ENCODE measurements at regions not wholly inside any gene's neighbourhood (a gene's known extent, or its start where the extent isn't known, plus 50 kb on each side); places are given as distances from the start of the nearest gene placed in this dataset.

- TF ChIP-seq SP2 (IDR thresholded peaks at IDR 0.05; ENCODE audit: low read length) (no peak), GTF2F1 (IDR thresholded peaks at IDR 0.05; ENCODE audit: borderline replicate concordance, low read depth, low read length) (no peak), CHD1 (IDR thresholded peaks at IDR 0.05; ENCODE audit: low read depth, low read length) (no peak), POLR2A (IDR thresholded peaks at IDR 0.05; ENCODE audit: control extremely low read depth in 1 of 2, low read depth in 2 of 2, low read length in 2 of 2) (no peak), EGR1 (IDR thresholded peaks at IDR 0.05; ENCODE audit: borderline replicate concordance, low read depth, low read length) (no peak), EZH2 (IDR thresholded peaks at IDR 0.05; ENCODE audit: low read depth, low read length, severe bottlenecking) (no peak)
- TF ChIP-seq, protein P1, sequence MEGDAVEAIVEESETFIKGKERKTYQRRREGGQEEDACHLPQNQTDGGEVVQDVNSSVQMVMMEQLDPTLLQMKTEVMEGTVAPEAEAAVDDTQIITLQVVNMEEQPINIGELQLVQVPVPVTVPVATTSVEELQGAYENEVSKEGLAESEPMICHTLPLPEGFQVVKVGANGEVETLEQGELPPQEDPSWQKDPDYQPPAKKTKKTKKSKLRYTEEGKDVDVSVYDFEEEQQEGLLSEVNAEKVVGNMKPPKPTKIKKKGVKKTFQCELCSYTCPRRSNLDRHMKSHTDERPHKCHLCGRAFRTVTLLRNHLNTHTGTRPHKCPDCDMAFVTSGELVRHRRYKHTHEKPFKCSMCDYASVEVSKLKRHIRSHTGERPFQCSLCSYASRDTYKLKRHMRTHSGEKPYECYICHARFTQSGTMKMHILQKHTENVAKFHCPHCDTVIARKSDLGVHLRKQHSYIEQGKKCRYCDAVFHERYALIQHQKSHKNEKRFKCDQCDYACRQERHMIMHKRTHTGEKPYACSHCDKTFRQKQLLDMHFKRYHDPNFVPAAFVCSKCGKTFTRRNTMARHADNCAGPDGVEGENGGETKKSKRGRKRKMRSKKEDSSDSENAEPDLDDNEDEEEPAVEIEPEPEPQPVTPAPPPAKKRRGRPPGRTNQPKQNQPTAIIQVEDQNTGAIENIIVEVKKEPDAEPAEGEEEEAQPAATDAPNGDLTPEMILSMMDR (IDR thresholded peaks at IDR 0.05; ENCODE audit: control extremely low read depth in 1 of 3, insufficient read depth in 1 of 3, low read depth in 1 of 3, low read length in 3 of 3): no peak
Measured at GRCh38 chr18:68256418-68257067, 458.4 kb downstream of the TMX3 start.
